ENCODE measurements at regions not wholly inside any gene's neighbourhood (a gene's known extent, or its start where the extent isn't known, plus 50 kb on each side); places are given as distances from the start of the nearest gene placed in this dataset.
A peak's percentile ranks its signal among the peaks of the same experiment; 100 is the strongest.
"Not testable (repeated sequence)": the region's sequence is repeated elsewhere in the genome, so short reads cannot be mapped to it uniquely, and the experiment has no call there.

GRCh38 chr3:40731445-40731844 lies 206.7 kb downstream of the ZNF621 start:
- no peak for DNase-seq (ENCODE audit: extremely low read depth in 1 of 11, low read depth in 9 of 11, low spot score in 4 of 11)

- no peak for DNase-seq (ENCODE audit: extremely low read depth in 1 of 11, low read depth in 9 of 11, low spot score in 4 of 11)
Measured at GRCh38 chr3:40736943-40737342, 212.2 kb downstream of the ZNF621 start.

- no peak for DNase-seq (ENCODE audit: extremely low read depth in 1 of 11, low read depth in 9 of 11, low spot score in 4 of 11)
Measured at GRCh38 chr3:40737343-40737742, 212.6 kb downstream of the ZNF621 start.

- DNase-seq (ENCODE audit: extremely low read depth in 1 of 11, low read depth in 9 of 11, low spot score in 4 of 11) = no peak
Measured at GRCh38 chr3:40739971-40740370, 215.2 kb downstream of the ZNF621 start.

- peak in 9 of 11 donors; percentile 19 to 67 (median 44) for DNase-seq (ENCODE audit: extremely low read depth in 1 of 11, low read depth in 9 of 11, low spot score in 4 of 11)
Measured at GRCh38 chr3:40741729-40742128, 217.0 kb downstream of the ZNF621 start.

GRCh38 chr3:40745381-40746106 lies 220.8 kb downstream of the ZNF621 start:
- DNase-seq (ENCODE audit: extremely low read depth in 1 of 11, low read depth in 9 of 11, low spot score in 4 of 11) = no peak

GRCh38 chr3:40751666-40752065 lies 226.9 kb downstream of the ZNF621 start:
- DNase-seq (ENCODE audit: extremely low read depth in 1 of 11, low read depth in 9 of 11, low spot score in 4 of 11) = no peak

GRCh38 chr3:40752492-40752891 lies 227.7 kb downstream of the ZNF621 start:
- no peak for DNase-seq (ENCODE audit: extremely low read depth in 1 of 11, low read depth in 9 of 11, low spot score in 4 of 11)

GRCh38 chr3:40753291-40753770 lies 228.6 kb downstream of the ZNF621 start:
- no peak for DNase-seq (ENCODE audit: extremely low read depth in 1 of 11, low read depth in 9 of 11, low spot score in 4 of 11)

GRCh38 chr3:40753951-40754350 lies 229.2 kb downstream of the ZNF621 start:
- DNase-seq (ENCODE audit: extremely low read depth in 1 of 11, low read depth in 9 of 11, low spot score in 4 of 11) = no peak

- no peak for DNase-seq (ENCODE audit: extremely low read depth in 1 of 11, low read depth in 9 of 11, low spot score in 4 of 11)
Measured at GRCh38 chr3:40754994-40755393, 230.2 kb downstream of the ZNF621 start.

GRCh38 chr3:40756500-40756899 lies 231.7 kb downstream of the ZNF621 start:
- no peak for DNase-seq (ENCODE audit: extremely low read depth in 1 of 11, low read depth in 9 of 11, low spot score in 4 of 11)

GRCh38 chr3:40762771-40763170 lies 238.0 kb downstream of the ZNF621 start:
- DNase-seq (ENCODE audit: extremely low read depth in 1 of 11, low read depth in 9 of 11, low spot score in 4 of 11) = not testable (repeated sequence)

GRCh38 chr3:40763807-40764206 lies 239.0 kb downstream of the ZNF621 start:
- no peak for DNase-seq (ENCODE audit: extremely low read depth in 1 of 11, low read depth in 9 of 11, low spot score in 4 of 11)

GRCh38 chr3:40764747-40765146 lies 240.0 kb downstream of the ZNF621 start:
- DNase-seq (ENCODE audit: extremely low read depth in 1 of 11, low read depth in 9 of 11, low spot score in 4 of 11) = no peak

GRCh38 chr3:40765884-40766283 lies 241.1 kb downstream of the ZNF621 start:
- no peak for DNase-seq (ENCODE audit: extremely low read depth in 1 of 11, low read depth in 9 of 11, low spot score in 4 of 11)

- no peak for DNase-seq (ENCODE audit: extremely low read depth in 1 of 11, low read depth in 9 of 11, low spot score in 4 of 11)
Measured at GRCh38 chr3:40766396-40766795, 241.6 kb downstream of the ZNF621 start.

- DNase-seq (ENCODE audit: extremely low read depth in 1 of 11, low read depth in 9 of 11, low spot score in 4 of 11) = no peak
Measured at GRCh38 chr3:40768046-40768445, 243.3 kb downstream of the ZNF621 start.

- no peak for DNase-seq (ENCODE audit: extremely low read depth in 1 of 11, low read depth in 9 of 11, low spot score in 4 of 11)
Measured at GRCh38 chr3:40768536-40768935, 243.8 kb downstream of the ZNF621 start.

- DNase-seq (ENCODE audit: extremely low read depth in 1 of 11, low read depth in 9 of 11, low spot score in 4 of 11) = no peak
Measured at GRCh38 chr3:40770061-40770460, 245.3 kb downstream of the ZNF621 start.

- no peak for DNase-seq (ENCODE audit: extremely low read depth in 1 of 11, low read depth in 9 of 11, low spot score in 4 of 11)
Measured at GRCh38 chr3:40771112-40771511, 246.4 kb downstream of the ZNF621 start.

All from renal cortex interstitium (tissue), 11 donors.